GM12891 (cell line): ENCODE measurements at regions not wholly inside any gene's neighbourhood (a gene's known extent, or its start where the extent isn't known, plus 50 kb on each side); places are given as distances from the start of the nearest gene placed in this dataset.
"Not testable (repeated sequence)": the region's sequence is repeated elsewhere in the genome, so short reads cannot be mapped to it uniquely, and the experiment has no call there.

Experiments
- DNase-seq: peaks from one replicate; pipeline ENCODE4 v3.0.0; 2011; ENCODE audit warnings: low spot score; ENCODE audit not compliant: insufficient read length
- FAIRE-seq: peaks from 2 replicates; lab custom pipeline; 2011; peaks lifted over from hg19 to GRCh38; lab: Jason Lieb, UNC
- PAX5 ChIP-seq: IDR thresholded peaks from 2 replicates; pipeline ENCODE4 v1.6.1; 2011; ENCODE audit warnings: low read length, moderate library complexity, mild to moderate bottlenecking; ENCODE audit not compliant: insufficient read depth, severe bottlenecking
- POLR2A ChIP-seq: IDR thresholded peaks from 2 replicates; pipeline ENCODE4 v1.6.1; 2011; ENCODE audit warnings: low read depth, low read length, control low read depth
- POLR2AphosphoS5 ChIP-seq: IDR thresholded peaks from 2 replicates; pipeline ENCODE4 v1.6.1; 2011; ENCODE audit warnings: low read depth, low read length, control low read depth
- POU2F2 ChIP-seq: IDR thresholded peaks from 2 replicates; pipeline ENCODE4 v1.6.1; 2011; ENCODE audit warnings: low read depth, mild to moderate bottlenecking, control low read depth, low read length, moderate library complexity
- SPI1 ChIP-seq: IDR thresholded peaks from 2 replicates; pipeline ENCODE4 v1.6.1; 2011; ENCODE audit warnings: low read depth, low read length, control low read depth
- TAF1 ChIP-seq: IDR thresholded peaks from 2 replicates; pipeline ENCODE4 v1.6.1; 2011; ENCODE audit warnings: low read depth, low read length, control low read depth

GRCh38 chr4:159837071-159837470 is 734.2 kb downstream of the RAPGEF2 start:
- FAIRE-seq (no peak), DNase-seq (no peak)
- TF ChIP-seq POLR2AphosphoS5 (no peak), SPI1 (no peak), POU2F2 (no peak), POLR2A (no peak), PAX5 (no peak), TAF1 (no peak)

GRCh38 chr4:159855731-159856130 is 752.9 kb downstream of the RAPGEF2 start:
- no peak for DNase-seq
- no peak for FAIRE-seq
- TF ChIP-seq POU2F2 (no peak), POLR2A (no peak), TAF1 (no peak), PAX5 (no peak), SPI1 (no peak), POLR2AphosphoS5 (no peak)

GRCh38 chr4:159856451-159856850 is 753.6 kb downstream of the RAPGEF2 start:
- FAIRE-seq = no peak
- TF ChIP-seq SPI1 = no peak
- no peak for TF ChIP-seq POU2F2
- no peak for TF ChIP-seq POLR2AphosphoS5
- TF ChIP-seq TAF1 = no peak
- no peak for TF ChIP-seq PAX5
- no peak for TF ChIP-seq POLR2A
- DNase-seq = no peak

GRCh38 chr4:159859656-159860148 is 756.8 kb downstream of the RAPGEF2 start:
- FAIRE-seq (no peak), DNase-seq (no peak)
- no peak for TF ChIP-seq POLR2A
- no peak for TF ChIP-seq PAX5
- TF ChIP-seq POU2F2 = no peak
- TF ChIP-seq POLR2AphosphoS5 = no peak
- TF ChIP-seq TAF1 = no peak
- TF ChIP-seq SPI1 = no peak

DNA sequence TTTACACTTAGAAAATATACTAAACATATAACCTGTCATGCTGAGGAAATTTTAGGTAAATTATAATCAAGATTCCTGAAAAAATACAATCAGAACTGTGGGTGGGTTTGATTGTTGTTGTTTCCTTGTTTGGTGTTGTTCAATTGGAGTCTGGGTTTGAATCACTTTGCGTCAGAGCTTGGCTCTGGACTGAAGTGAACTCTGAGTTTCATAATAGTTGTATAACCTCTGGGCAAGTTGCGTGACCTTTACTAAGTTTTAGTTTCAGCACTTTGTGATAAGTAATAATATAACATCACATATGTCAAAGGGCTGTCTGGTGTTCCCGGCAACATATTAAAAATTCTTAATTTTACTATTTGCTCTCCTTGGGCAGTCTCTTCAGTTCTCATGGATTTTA is 758.1 kb downstream of the RAPGEF2 start:
- TF ChIP-seq TAF1 (no peak), SPI1 (no peak)
- FAIRE-seq (no peak), DNase-seq (no peak)

GRCh38 chr4:159864337-159864736 is 761.5 kb downstream of the RAPGEF2 start:
- TF ChIP-seq PAX5 (no peak), POU2F2 (no peak), POLR2AphosphoS5 (no peak), TAF1 (no peak), POLR2A (no peak)
- FAIRE-seq (no peak), DNase-seq (no peak)

DNA sequence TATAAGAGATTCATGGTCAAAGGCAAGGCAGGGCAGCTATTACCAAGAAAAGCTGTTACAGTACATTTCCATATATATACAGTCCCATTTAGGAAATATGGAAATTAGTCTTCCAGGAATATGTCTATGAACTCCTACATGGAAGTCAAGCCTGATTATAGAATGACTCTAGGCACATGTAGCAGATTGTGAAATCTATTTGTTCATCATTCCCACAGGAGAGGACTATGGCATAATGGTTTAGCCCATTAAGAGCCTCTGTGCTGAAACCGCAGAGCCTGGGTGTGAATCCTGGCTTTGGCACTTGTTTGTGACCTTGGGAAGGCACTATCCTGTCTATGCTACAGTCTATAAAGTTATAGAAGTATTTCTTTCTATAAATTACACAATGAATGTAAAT is 764.8 kb downstream of the RAPGEF2 start:
- DNase-seq (no peak), FAIRE-seq (no peak)
- TF ChIP-seq PAX5 = no peak

- FAIRE-seq, DNase-seq: not testable (repeated sequence)
Measured at GRCh38 chr4:159868936-159869335, 766.1 kb downstream of the RAPGEF2 start.

GRCh38 chr4:159871141-159871540 is 768.3 kb downstream of the RAPGEF2 start:
- FAIRE-seq = no peak
- TF ChIP-seq POLR2A (no peak), POLR2AphosphoS5 (no peak), SPI1 (no peak), POU2F2 (no peak), TAF1 (no peak), PAX5 (no peak)

DNA sequence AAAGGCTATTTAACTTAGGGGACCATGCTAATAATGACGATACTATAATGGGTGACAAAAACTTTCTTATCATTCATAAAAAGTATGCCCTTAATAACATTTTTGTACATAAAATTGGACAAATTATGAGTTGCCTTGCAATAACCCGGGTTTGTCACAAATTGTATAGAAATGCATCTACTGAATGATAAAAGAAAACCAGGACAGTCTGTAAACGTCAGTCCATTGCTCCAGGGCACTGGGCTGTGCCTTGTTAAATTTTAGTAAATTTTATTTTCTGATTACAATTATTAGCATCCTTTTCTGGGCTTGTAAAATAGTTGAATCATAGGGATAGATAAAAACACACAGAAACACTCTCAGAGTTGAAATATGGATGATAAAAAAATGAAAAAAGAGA is 778.3 kb downstream of the RAPGEF2 start:
- DNase-seq = no peak
- FAIRE-seq = no peak

More at GRCh38 chr4:159871141-159871540, 768.3 kb downstream of the RAPGEF2 start:
- no peak for DNase-seq

GRCh38 chr4:159884989-159885388 is 782.1 kb downstream of the RAPGEF2 start:
- TF ChIP-seq TAF1 (no peak), POLR2A (no peak), POLR2AphosphoS5 (no peak), POU2F2 (no peak), SPI1 (no peak), PAX5 (no peak)
- no peak for FAIRE-seq
- DNase-seq = no peak

More for the DNA sequence above, 778.3 kb downstream of the RAPGEF2 start:
- TF ChIP-seq POLR2AphosphoS5 = no peak

GRCh38 chr4:159899596-159899995 is 796.7 kb downstream of the RAPGEF2 start:
- FAIRE-seq (no peak), DNase-seq (no peak)
- TF ChIP-seq POU2F2 (no peak), PAX5 (no peak), POLR2AphosphoS5 (no peak), SPI1 (no peak), POLR2A (no peak), TAF1 (no peak)
